H1 (cell line): ENCODE measurements at regions not wholly inside any gene's neighbourhood (a gene's known extent, or its start where the extent isn't known, plus 50 kb on each side); places are given as distances from the start of the nearest gene placed in this dataset.

ENCODE experiments used
- CBX5 ChIP-seq: fragments of 300-800, 300-1000 bp; sonication (generic); IDR thresholded peaks from 2 replicates; pipeline ENCODE4 v1.7.1; 2016; ENCODE audit warnings: antibody characterized with exemption, low read length, low read depth

DNA sequence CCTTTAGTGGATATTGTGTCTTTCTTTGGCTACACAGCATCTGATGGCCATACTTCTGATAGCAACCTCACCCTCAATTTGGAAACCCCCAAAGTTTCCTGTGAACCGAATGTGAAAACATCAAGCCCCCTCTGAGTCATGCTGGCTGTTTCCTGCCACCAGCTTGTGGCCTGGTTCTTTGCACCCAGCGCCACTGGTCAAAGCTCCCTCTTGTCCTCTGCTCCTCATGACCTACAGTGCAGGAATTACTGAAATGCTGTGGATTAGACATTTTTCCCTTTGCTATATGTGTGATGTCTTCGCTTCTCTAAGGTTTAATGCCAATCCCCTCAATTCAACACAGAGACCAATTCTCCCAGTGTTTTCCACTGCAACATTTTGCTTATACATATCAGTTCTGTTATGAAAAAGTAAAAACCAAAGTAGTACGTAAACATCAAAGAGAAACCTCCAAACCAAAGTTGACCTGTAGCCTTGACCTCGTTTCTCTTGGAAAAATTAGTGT is 224.0 kb upstream of the TENM3 start (continued):
- TF ChIP-seq CBX5: no peak
- TF ChIP-seq, all 59 proteins: peak for 0
